Activated CD4-positive, alpha-beta T cell treated with anti-CD3 and anti-CD28 coated beads for 36 hours (primary cell): ENCODE measurements at regions not wholly inside any gene's neighbourhood (a gene's known extent, or its start where the extent isn't known, plus 50 kb on each side); places are given as distances from the start of the nearest gene placed in this dataset.
A peak's percentile ranks its signal among the peaks of the same experiment; 100 is the strongest.
"Not testable (repeated sequence)": the region's sequence is repeated elsewhere in the genome, so short reads cannot be mapped to it uniquely, and the experiment has no call there.

Experiments
- ATAC-seq: fragments of 200-7000 bp; cut with Tn5 transposase; one replicate; pipeline ENCODE4 v1.10.0; 2021; ENCODE audit warnings: mild to moderate bottlenecking, moderate library complexity
- CTCF ChIA-PET: fragments of 350-600 bp; sonication (Branson Sonifier 250); formaldehyde crosslinking; loops from one replicate; lab custom pipeline; 2021; ENCODE audit warnings: antibody characterized with exemption; lab: Charles Lee
- POLR2A ChIA-PET: fragments of 350-600 bp; sonication (Branson Sonifier 250); formaldehyde crosslinking; loops from one replicate; lab custom pipeline; 2021; ENCODE audit warnings: antibody characterized with exemption, inconsistent platforms; lab: Charles Lee
- DNase-seq: peaks from one replicate; pipeline ENCODE4 v3.0.0-alpha.2; 2020
- H3K27ac Mint-ChIP-seq: one replicate; pipeline ENCODE4 v1.8.0; 2021; ENCODE audit warnings: mixed read lengths
- H3K27me3 Mint-ChIP-seq: one replicate; pipeline ENCODE4 v1.8.0; 2021; ENCODE audit warnings: mixed read lengths
- H3K36me3 Mint-ChIP-seq: one replicate; pipeline ENCODE4 v1.8.0; 2021; ENCODE audit warnings: low read depth, mixed read lengths
- H3K4me1 Mint-ChIP-seq: one replicate; pipeline ENCODE4 v1.8.0; 2021; ENCODE audit warnings: mixed read lengths
- H3K4me3 Mint-ChIP-seq: one replicate; pipeline ENCODE4 v1.8.0; 2021; ENCODE audit warnings: mild to moderate bottlenecking, moderate library complexity, mixed read lengths
- H3K9me3 Mint-ChIP-seq: one replicate; pipeline ENCODE4 v1.8.0; 2021; ENCODE audit warnings: low read depth, mixed read lengths
- intact Hi-C, 2 experiments: fragments of 100-400 bp; cut with DNase I in 1 of 2; cut with micrococcal nuclease in 1 of 2; formaldehyde crosslinking; loops; one replicate each; pipeline versions ENCODE4 v1.14.2 to v1.15.1; 2022 to 2024; cut with DNase I, micrococcal nuclease

- ATAC-seq, POLR2A ChIA-PET: not testable (repeated sequence)
These were observed 54.9 kb upstream of the NBPF12 start for GRCh38 chr1:146883190-146883589.

DNA sequence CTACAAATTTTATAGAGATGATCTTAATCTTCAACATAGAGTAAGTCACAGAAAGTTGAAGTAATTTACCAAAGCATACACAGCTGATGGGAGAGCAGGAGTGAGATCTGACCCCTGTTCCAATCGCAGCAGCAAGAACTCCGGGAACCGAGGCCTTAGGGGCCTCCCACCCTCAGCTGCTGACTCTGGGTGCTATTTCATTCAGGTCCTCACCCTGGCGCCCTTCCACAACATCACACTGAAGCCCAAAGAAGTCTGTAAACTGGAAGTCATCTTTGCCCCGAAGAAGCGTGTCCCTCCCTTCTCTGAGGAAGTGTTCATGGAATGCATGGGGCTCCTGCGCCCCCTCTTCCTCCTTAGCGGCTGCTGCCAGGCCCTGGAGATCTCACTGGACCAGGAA, 57.0 kb upstream of the NBPF12 start:
- H3K4me3 Mint-ChIP-seq, intact Hi-C loops, H3K36me3 Mint-ChIP-seq, DNase-seq, H3K4me1 Mint-ChIP-seq, CTCF ChIA-PET, H3K27ac Mint-ChIP-seq, POLR2A ChIA-PET, H3K9me3 Mint-ChIP-seq, H3K27me3 Mint-ChIP-seq, ATAC-seq: not testable (repeated sequence)

More at GRCh38 chr1:146883190-146883589, 54.9 kb upstream of the NBPF12 start:
- CTCF ChIA-PET, H3K9me3 Mint-ChIP-seq, H3K27me3 Mint-ChIP-seq, H3K27ac Mint-ChIP-seq, DNase-seq, H3K4me1 Mint-ChIP-seq, H3K4me3 Mint-ChIP-seq, H3K36me3 Mint-ChIP-seq, intact Hi-C loops: not testable (repeated sequence)

- H3K4me1 Mint-ChIP-seq, DNase-seq, H3K4me3 Mint-ChIP-seq, H3K9me3 Mint-ChIP-seq, H3K27me3 Mint-ChIP-seq, H3K36me3 Mint-ChIP-seq, intact Hi-C loops, H3K27ac Mint-ChIP-seq, ATAC-seq, CTCF ChIA-PET, POLR2A ChIA-PET: not testable (repeated sequence)
These were observed 74.3 kb upstream of the NBPF12 start for GRCh38 chr1:146863799-146864319.

- CTCF ChIA-PET, H3K27me3 Mint-ChIP-seq, POLR2A ChIA-PET, H3K27ac Mint-ChIP-seq, H3K36me3 Mint-ChIP-seq, intact Hi-C loops, DNase-seq, H3K4me1 Mint-ChIP-seq, ATAC-seq, H3K9me3 Mint-ChIP-seq, H3K4me3 Mint-ChIP-seq: not testable (repeated sequence)
These were observed 85.0 kb upstream of the NBPF12 start for GRCh38 chr1:146853147-146853546.

- H3K4me3 Mint-ChIP-seq, H3K9me3 Mint-ChIP-seq, CTCF ChIA-PET, H3K27me3 Mint-ChIP-seq, H3K4me1 Mint-ChIP-seq, H3K27ac Mint-ChIP-seq, DNase-seq, intact Hi-C loops, POLR2A ChIA-PET, ATAC-seq, H3K36me3 Mint-ChIP-seq: not testable (repeated sequence)
These were observed 87.7 kb upstream of the NBPF12 start for GRCh38 chr1:146850352-146850889.

GRCh38 chr1:146838725-146839124, 99.4 kb upstream of the NBPF12 start:
- intact Hi-C loops, H3K4me3 Mint-ChIP-seq, H3K4me1 Mint-ChIP-seq, CTCF ChIA-PET, H3K9me3 Mint-ChIP-seq, ATAC-seq, H3K27me3 Mint-ChIP-seq, POLR2A ChIA-PET, DNase-seq, H3K27ac Mint-ChIP-seq, H3K36me3 Mint-ChIP-seq: not testable (repeated sequence)

DNA sequence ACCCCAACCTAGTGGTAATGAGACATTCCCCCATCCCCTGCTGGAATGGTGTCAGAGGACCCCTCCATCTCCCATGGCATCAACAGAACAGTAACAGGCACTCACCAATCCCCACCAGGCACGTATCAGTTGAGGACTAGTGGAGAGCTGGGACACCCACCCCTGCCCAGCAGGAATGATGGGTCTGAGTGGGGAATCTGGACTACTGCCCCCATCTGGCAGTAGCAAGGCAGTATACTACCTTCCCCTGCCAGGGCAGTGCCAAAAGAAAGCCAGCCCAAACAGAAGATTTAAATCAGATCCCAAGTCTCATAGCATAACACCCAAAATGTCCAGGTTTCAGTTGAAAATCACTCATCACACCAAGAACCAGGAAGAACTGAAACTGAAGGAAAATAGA, 111.2 kb upstream of the NBPF12 start:
- intact Hi-C loops, CTCF ChIA-PET, H3K36me3 Mint-ChIP-seq, H3K4me1 Mint-ChIP-seq, POLR2A ChIA-PET, H3K4me3 Mint-ChIP-seq, H3K27me3 Mint-ChIP-seq, DNase-seq, ATAC-seq, H3K27ac Mint-ChIP-seq, H3K9me3 Mint-ChIP-seq: not testable (repeated sequence)

DNA sequence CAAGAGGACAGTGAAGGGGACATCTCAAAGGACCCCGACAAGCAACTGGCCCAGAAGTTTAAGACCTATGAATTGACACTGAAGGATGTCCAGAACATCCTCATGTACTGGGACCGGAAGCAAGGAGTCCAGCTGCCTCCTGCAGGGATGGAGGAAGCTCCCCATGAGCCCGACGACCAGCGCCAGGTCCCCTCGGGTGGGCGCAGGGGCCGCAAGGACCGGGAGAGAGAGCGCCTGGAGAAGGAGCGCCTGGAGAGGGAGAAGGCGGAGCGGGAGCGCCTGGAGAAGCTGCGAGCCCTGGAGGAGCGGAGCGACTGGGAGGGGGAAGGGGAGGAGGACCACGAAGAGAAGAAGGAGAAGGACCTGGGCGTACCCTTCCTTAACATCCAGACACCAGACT, 143.9 kb upstream of the NBPF12 start:
- CTCF ChIA-PET, H3K4me1 Mint-ChIP-seq, H3K27me3 Mint-ChIP-seq, H3K9me3 Mint-ChIP-seq, intact Hi-C loops, H3K4me3 Mint-ChIP-seq, ATAC-seq, H3K27ac Mint-ChIP-seq, H3K36me3 Mint-ChIP-seq, POLR2A ChIA-PET, DNase-seq: not testable (repeated sequence)

DNA sequence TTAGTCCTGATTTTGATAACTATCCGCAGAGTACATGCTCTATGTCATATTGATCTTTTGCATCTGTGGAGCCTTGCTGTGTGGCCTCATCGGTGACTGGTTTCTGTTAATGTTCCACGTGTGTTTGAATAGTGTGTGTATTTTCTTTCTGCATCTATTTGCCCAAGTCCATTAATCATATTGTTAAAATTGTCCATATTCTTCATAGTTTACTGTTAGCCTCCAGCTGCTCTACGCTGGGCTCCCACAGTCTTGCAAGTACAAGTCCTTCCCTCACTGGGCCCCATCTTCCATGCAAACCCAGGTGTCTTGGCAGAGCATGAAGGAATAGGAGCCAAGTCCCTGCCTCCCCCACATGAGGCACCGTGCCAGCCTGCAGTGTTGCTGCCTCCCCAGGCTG, 145.4 kb upstream of the NBPF12 start:
- DNase-seq, H3K27ac Mint-ChIP-seq, CTCF ChIA-PET, H3K9me3 Mint-ChIP-seq, H3K4me3 Mint-ChIP-seq, intact Hi-C loops, H3K4me1 Mint-ChIP-seq, H3K27me3 Mint-ChIP-seq, H3K36me3 Mint-ChIP-seq, ATAC-seq, POLR2A ChIA-PET: not testable (repeated sequence)

- not testable (repeated sequence) for H3K4me3 Mint-ChIP-seq, DNase-seq
- ATAC-seq = peak; percentile 80
These were observed 153.7 kb upstream of the NBPF12 start for GRCh38 chr1:146784212-146784940.

DNA sequence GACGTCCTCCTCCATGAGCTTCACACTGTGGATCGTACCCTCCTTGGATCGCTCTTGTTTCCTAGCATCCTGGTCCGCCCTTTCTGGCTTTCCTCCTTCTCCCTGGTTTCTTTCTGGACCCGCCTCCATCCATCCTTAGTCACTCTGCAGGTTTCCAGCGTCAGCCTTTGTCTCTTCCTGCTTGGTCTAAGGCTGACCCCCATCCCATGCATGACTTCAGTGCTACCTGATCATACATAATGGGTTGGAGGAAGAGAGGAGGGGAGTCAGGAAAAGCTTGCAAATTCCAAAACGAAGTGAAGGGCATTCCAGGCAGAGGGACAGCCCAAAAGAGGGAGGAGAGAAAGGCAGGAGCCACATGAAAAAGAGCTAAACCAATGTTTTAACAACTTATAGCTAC, 156.9 kb upstream of the NBPF12 start:
- H3K4me1 Mint-ChIP-seq, DNase-seq, H3K4me3 Mint-ChIP-seq, H3K36me3 Mint-ChIP-seq, H3K27me3 Mint-ChIP-seq, POLR2A ChIA-PET, intact Hi-C loops, H3K27ac Mint-ChIP-seq, CTCF ChIA-PET, ATAC-seq, H3K9me3 Mint-ChIP-seq: not testable (repeated sequence)

More at GRCh38 chr1:146784212-146784940, 153.7 kb upstream of the NBPF12 start:
- H3K36me3 Mint-ChIP-seq, H3K4me1 Mint-ChIP-seq, H3K9me3 Mint-ChIP-seq, CTCF ChIA-PET, H3K27ac Mint-ChIP-seq, intact Hi-C loops, H3K27me3 Mint-ChIP-seq, POLR2A ChIA-PET: not testable (repeated sequence)
